ENCODE measurements at regions not wholly inside any gene's neighbourhood (a gene's known extent, or its start where the extent isn't known, plus 50 kb on each side); places are given as distances from the start of the nearest gene placed in this dataset.
"Not testable (repeated sequence)": the region's sequence is repeated elsewhere in the genome, so short reads cannot be mapped to it uniquely, and the experiment has no call there.

DNA sequence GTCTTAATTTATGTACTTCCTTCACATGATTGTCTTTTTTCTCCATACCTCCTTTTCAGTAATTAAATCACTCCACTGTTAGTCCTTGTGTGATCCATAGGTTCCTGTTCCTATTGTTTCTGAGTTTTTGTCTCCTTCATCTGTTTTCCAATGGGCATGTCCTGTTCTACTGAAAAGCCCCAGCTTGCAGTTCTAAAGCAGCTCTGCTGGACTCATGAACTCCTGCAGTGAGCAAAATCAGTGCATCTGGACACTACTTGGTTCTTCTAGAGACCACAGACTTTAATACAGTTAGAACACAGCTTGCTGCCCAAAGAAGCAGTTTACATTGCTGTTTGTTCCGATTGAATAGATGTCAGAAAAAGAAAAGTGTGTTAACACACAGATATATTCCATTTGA is 593.3 kb upstream of the HS3ST5 start:
- no peak overlapping the region for H3K4me3 ChIP-seq (replicated peaks in 1 of 2; ENCODE audit: low read depth in 2 of 2, low read length in 2 of 2)
- TF ChIP-seq, protein P1, sequence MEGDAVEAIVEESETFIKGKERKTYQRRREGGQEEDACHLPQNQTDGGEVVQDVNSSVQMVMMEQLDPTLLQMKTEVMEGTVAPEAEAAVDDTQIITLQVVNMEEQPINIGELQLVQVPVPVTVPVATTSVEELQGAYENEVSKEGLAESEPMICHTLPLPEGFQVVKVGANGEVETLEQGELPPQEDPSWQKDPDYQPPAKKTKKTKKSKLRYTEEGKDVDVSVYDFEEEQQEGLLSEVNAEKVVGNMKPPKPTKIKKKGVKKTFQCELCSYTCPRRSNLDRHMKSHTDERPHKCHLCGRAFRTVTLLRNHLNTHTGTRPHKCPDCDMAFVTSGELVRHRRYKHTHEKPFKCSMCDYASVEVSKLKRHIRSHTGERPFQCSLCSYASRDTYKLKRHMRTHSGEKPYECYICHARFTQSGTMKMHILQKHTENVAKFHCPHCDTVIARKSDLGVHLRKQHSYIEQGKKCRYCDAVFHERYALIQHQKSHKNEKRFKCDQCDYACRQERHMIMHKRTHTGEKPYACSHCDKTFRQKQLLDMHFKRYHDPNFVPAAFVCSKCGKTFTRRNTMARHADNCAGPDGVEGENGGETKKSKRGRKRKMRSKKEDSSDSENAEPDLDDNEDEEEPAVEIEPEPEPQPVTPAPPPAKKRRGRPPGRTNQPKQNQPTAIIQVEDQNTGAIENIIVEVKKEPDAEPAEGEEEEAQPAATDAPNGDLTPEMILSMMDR (IDR thresholded peaks at IDR 0.05; ENCODE audit: low read depth, low read length), result no peak
- DNase-seq (ENCODE audit: low read depth in 2 of 2), result no peak

GRCh38 chr6:114934079-114934478 is 591.3 kb upstream of the HS3ST5 start:
- TF ChIP-seq, protein P1 (IDR thresholded peaks at IDR 0.05; ENCODE audit: low read depth, low read length), result no peak
- DNase-seq (ENCODE audit: low read depth in 2 of 2), result no peak
- no peak overlapping the region for H3K4me3 ChIP-seq (replicated peaks in 1 of 2; ENCODE audit: low read depth in 2 of 2, low read length in 2 of 2)

- not testable (repeated sequence) for H3K4me3 ChIP-seq (replicated peaks in 1 of 2; ENCODE audit: low read depth in 2 of 2, low read length in 2 of 2); DNase-seq (ENCODE audit: low read depth in 2 of 2)
Observed at GRCh38 chr6:114928731-114929130, 585.9 kb upstream of the HS3ST5 start.

DNA sequence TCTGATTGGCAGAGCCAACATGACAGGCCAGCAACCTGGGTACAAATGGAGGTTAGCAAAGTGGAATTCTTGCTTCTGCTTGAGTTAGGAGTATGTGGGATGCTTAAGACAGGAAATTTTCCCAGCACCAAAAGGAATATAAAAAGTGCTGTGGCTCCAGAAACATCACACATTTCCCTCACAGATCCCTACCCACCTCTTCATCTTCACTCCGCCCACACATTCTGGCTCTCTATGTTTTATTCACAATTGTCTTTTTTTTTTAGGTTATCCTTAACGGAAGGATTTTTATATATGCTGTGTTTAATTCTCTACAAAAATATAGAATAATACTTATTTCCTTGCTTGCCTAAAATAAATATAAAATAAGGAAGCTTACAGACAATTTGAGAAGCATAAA is 563.3 kb upstream of the HS3ST5 start:
- no peak overlapping the region for H3K4me3 ChIP-seq (replicated peaks in 1 of 2; ENCODE audit: low read depth in 2 of 2, low read length in 2 of 2)
- no peak for DNase-seq (ENCODE audit: low read depth in 2 of 2)
- TF ChIP-seq, protein P1 (IDR thresholded peaks at IDR 0.05; ENCODE audit: low read depth, low read length), result no peak

- TF ChIP-seq, protein P1 (IDR thresholded peaks at IDR 0.05; ENCODE audit: low read depth, low read length), result no peak
- no peak overlapping the region for H3K4me3 ChIP-seq (replicated peaks in 1 of 2; ENCODE audit: low read depth in 2 of 2, low read length in 2 of 2)
- DNase-seq (ENCODE audit: low read depth in 2 of 2), result no peak
Observed at GRCh38 chr6:114897536-114897935, 554.7 kb upstream of the HS3ST5 start.

DNA sequence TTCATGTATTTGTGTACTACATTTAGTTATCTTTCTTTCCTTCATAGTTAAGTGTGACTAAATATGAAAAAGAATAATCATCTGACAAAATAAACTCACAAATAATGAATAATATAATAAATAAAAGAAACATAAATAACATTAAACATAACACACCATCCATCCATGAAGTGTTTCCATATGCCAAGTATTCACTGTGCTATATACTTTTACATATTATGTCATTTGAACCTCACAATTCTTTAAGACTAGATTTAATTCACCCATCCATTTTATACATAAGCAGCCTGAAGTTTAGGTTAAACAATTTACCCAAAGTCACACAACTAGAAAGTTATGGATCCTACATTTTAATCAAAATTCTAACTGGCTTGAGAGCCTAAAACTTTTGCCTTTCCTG is 549.4 kb upstream of the HS3ST5 start:
- H3K4me3 ChIP-seq (replicated peaks in 1 of 2; ENCODE audit: low read depth in 2 of 2, low read length in 2 of 2), result no peak overlapping the region
- DNase-seq (ENCODE audit: low read depth in 2 of 2), result no peak
- TF ChIP-seq, protein P1 (IDR thresholded peaks at IDR 0.05; ENCODE audit: low read depth, low read length), result no peak

GRCh38 chr6:114888241-114888640 is 545.4 kb upstream of the HS3ST5 start:
- no peak overlapping the region for H3K4me3 ChIP-seq (replicated peaks in 1 of 2; ENCODE audit: low read depth in 2 of 2, low read length in 2 of 2)
- no peak for DNase-seq (ENCODE audit: low read depth in 2 of 2)
- TF ChIP-seq, protein P1 (IDR thresholded peaks at IDR 0.05; ENCODE audit: low read depth, low read length), result no peak

Data from cardiac fibroblast (primary cell).